OCI-LY1 (cell line): ENCODE measurements at regions not wholly inside any gene's neighbourhood (a gene's known extent, or its start where the extent isn't known, plus 50 kb on each side); places are given as distances from the start of the nearest gene placed in this dataset.
"Not testable (repeated sequence)": the region's sequence is repeated elsewhere in the genome, so short reads cannot be mapped to it uniquely, and the experiment has no call there.

Source experiments
- H2AFZ ChIP-seq: fragments of 200-600 bp; sonication (generic), shearing (Covaris generic); 2 replicates; pipeline ENCODE4 v1.6.0; 2014; ENCODE audit warnings: antibody characterized with exemption, mild to moderate bottlenecking, low read length
- H3F3A ChIP-seq: fragments of 200-600 bp; sonication (generic), shearing (Covaris generic); 2 replicates; pipeline ENCODE4 v1.6.0; 2014; ENCODE audit warnings: mild to moderate bottlenecking, antibody characterized with exemption, low read length, moderate library complexity; ENCODE audit not compliant: insufficient read depth
- H3K27ac ChIP-seq: fragments of 200-600 bp; sonication (generic); 2 replicates; pipeline ENCODE4 v1.5.1; 2014; ENCODE audit warnings: low read length, mixed run types, mild to moderate bottlenecking, low read depth; ENCODE audit not compliant: poor library complexity, severe bottlenecking
- H3K27me3 ChIP-seq: fragments of 200-600 bp; sonication (generic); 2 replicates; pipeline ENCODE4 v1.6.0; 2014; ENCODE audit warnings: antibody characterized with exemption, mild to moderate bottlenecking, low read length, moderate library complexity; ENCODE audit not compliant: insufficient read depth
- H3K36me3 ChIP-seq: fragments of 200-600 bp; sonication (generic); 2 replicates; pipeline ENCODE4 v1.6.1; 2014; ENCODE audit warnings: mild to moderate bottlenecking, antibody characterized with exemption, low read length, moderate library complexity, mixed read lengths; ENCODE audit not compliant: insufficient read depth
- H3K4me1 ChIP-seq: fragments of 200-600 bp; sonication (generic); 2 replicates; pipeline ENCODE4 v1.5.1; 2014; ENCODE audit warnings: mild to moderate bottlenecking, low read length, moderate library complexity; ENCODE audit not compliant: insufficient read depth, severe bottlenecking
- H3K4me2 ChIP-seq: fragments of 200-600 bp; sonication (generic), shearing (Covaris generic); 2 replicates; pipeline ENCODE4 v1.6.1; 2014; ENCODE audit warnings: low read length
- H3K4me3 ChIP-seq: fragments of 200-600 bp; sonication (generic); 2 replicates; pipeline ENCODE4 v1.5.1; 2014; ENCODE audit warnings: low read length, low read depth, mild to moderate bottlenecking, mixed read lengths; ENCODE audit not compliant: poor library complexity, severe bottlenecking
- H3K79me2 ChIP-seq: fragments of 200-600 bp; shearing (Covaris generic); 2 replicates; pipeline ENCODE4 v1.6.1; 2016; ENCODE audit warnings: mixed run types, low read length, mixed read lengths; ENCODE audit not compliant: insufficient read depth
- H3K9ac ChIP-seq: fragments of 200-600 bp; sonication (generic), shearing (Covaris generic); 2 replicates; pipeline ENCODE4 v1.6.1; 2014; ENCODE audit warnings: mild to moderate bottlenecking, low read length, mixed read lengths
- H3K9me2 ChIP-seq: fragments of 200-600 bp; sonication (generic), shearing (Covaris generic); 2 replicates; pipeline ENCODE4 v1.6.1; 2014; ENCODE audit warnings: low read depth, mild to moderate bottlenecking, low read length, mixed read lengths
- H3K9me3 ChIP-seq: fragments of 200-600 bp; shearing (Covaris generic); 2 replicates; pipeline ENCODE4 v1.6.1; 2014; ENCODE audit warnings: low read length, mixed read lengths
- H4K20me1 ChIP-seq: fragments of 200-600 bp; sonication (generic), shearing (Covaris generic); 2 replicates; pipeline ENCODE4 v1.6.0; 2016; ENCODE audit warnings: mild to moderate bottlenecking, low read length; ENCODE audit not compliant: insufficient read depth
- EZH2 ChIP-seq: fragments of 200-600 bp; sonication (generic), shearing (Covaris generic); IDR thresholded peaks from 2 replicates; pipeline ENCODE4 v1.8.0; 2017; ENCODE audit warnings: borderline replicate concordance, mixed run types, mild to moderate bottlenecking, antibody characterized with exemption, low read length, moderate library complexity, mixed read lengths
- TF ChIP-seq, protein P1 (sequence below): fragments of 200-600 bp; sonication (generic), shearing (Covaris generic); IDR thresholded peaks from 2 replicates; pipeline ENCODE4 v1.5.1; 2017; ENCODE audit warnings: mild to moderate bottlenecking, antibody characterized with exemption, low read length, moderate library complexity, mixed read lengths

DNA sequence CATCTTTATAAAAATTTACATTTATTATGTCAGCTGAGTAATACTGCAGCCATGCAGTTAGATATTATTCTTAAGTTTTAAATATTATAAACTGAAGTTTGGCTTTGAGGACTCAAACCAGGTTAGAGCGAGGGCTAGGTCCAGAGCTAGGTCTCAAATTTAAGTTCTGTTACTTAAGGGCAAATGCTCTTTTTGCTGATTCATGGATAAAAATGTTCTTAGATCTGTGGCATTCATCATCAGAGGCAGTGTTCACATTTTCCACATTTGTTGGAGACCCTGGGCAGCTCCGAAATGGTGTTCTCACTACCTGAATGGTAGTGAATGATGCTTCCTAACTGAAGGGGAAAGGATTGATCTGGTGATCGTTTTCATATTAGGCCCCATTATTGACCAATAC is 121.4 kb upstream of the MB21D2 start:
- no peak overlapping the region for H3K4me2 ChIP-seq
- H3F3A ChIP-seq = no peaks in the 10 kb centered on the region
- no peaks in the 10 kb centered on the region for H3K9me3 ChIP-seq
- no peak overlapping the region for H3K9ac ChIP-seq
- H3K79me2 ChIP-seq = no peaks in the 10 kb centered on the region
- no peaks in the 10 kb centered on the region for H4K20me1 ChIP-seq
- no peaks in the 10 kb centered on the region for H3K27me3 ChIP-seq
- H3K27ac ChIP-seq = no peak overlapping the region
- H3K4me1 ChIP-seq = no peaks in the 10 kb centered on the region
- H2AFZ ChIP-seq = no peak overlapping the region
- no peaks in the 10 kb centered on the region for H3K9me2 ChIP-seq
- no peak overlapping the region for H3K4me3 ChIP-seq
- TF ChIP-seq, protein P1, sequence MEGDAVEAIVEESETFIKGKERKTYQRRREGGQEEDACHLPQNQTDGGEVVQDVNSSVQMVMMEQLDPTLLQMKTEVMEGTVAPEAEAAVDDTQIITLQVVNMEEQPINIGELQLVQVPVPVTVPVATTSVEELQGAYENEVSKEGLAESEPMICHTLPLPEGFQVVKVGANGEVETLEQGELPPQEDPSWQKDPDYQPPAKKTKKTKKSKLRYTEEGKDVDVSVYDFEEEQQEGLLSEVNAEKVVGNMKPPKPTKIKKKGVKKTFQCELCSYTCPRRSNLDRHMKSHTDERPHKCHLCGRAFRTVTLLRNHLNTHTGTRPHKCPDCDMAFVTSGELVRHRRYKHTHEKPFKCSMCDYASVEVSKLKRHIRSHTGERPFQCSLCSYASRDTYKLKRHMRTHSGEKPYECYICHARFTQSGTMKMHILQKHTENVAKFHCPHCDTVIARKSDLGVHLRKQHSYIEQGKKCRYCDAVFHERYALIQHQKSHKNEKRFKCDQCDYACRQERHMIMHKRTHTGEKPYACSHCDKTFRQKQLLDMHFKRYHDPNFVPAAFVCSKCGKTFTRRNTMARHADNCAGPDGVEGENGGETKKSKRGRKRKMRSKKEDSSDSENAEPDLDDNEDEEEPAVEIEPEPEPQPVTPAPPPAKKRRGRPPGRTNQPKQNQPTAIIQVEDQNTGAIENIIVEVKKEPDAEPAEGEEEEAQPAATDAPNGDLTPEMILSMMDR = no peak
- no peak for TF ChIP-seq EZH2
- no peaks in the 10 kb centered on the region for H3K36me3 ChIP-seq

DNA sequence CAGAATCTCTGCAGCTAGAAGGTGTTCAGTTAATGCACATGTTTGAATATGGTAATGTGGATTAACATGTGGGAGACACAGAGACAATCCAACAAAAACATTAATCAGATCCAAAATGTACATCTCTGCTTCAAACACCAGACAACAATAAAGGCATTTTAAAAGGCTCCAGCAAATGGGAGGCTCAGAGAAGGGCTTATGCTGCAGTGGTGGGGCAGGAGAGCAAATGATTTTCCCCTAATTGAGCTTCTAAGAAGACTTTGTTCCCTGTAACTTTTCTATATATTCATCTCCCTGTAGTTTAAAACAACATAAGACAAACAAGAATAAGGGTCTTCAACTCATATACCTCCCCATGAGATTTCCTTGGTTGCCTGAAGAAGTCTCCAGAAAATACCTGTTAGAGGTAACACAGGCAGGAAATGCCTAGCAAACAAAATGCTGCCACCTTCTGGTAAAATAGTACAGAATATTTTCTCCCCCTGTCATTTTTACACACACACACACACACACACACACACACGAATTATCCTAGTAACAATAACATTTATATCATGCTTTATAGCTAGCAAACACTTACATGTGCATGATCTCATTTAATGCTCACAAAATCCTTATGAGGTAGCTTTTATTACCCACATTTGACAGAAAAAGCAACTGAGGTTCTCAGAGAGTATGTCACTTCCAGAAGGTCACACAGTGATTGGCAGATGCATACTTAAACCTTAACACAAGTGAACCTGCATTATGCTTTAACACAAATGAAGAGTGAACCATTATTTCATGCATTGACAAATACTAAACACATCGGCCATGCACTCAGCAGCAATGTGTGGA is 123.4 kb upstream of the MB21D2 start:
- Histone ChIP-seq H3K36me3 (no peaks in the 10 kb centered on the region), H3F3A (no peaks in the 10 kb centered on the region), H3K4me3 (no peak overlapping the region), H3K4me2 (no peak overlapping the region), H3K27me3 (no peaks in the 10 kb centered on the region), H3K4me1 (no peaks in the 10 kb centered on the region), H3K9me3 (no peaks in the 10 kb centered on the region), H4K20me1 (no peaks in the 10 kb centered on the region), H3K9me2 (no peaks in the 10 kb centered on the region), H3K9ac (no peak overlapping the region), H2AFZ (no peak overlapping the region), H3K27ac (no peak overlapping the region), H3K79me2 (no peaks in the 10 kb centered on the region)
- no peak for TF ChIP-seq EZH2
- TF ChIP-seq, protein P1 = peak; percentile 63

DNA sequence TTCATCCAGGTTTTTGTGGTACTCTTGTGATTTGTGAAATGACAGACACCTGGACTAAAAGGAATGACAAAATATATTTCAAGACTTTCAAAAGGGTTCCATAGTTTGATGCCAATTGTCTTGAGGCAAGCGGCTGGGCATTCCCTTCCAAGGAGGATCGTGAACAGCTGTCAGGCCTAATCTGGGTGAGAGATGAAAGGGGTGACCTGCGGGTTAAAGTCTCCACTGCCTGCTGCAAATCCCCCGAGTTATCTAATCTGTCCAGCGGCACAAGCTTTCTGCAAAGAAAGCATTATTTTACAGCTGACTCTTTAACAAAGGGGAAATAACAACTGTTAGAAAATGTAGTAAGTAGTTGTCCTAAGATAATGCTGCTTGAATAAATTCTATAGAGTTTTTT is 128.7 kb upstream of the MB21D2 start:
- Histone ChIP-seq H3K4me1 (no peaks in the 10 kb centered on the region), H3K9ac (no peak overlapping the region), H2AFZ (no peak overlapping the region), H4K20me1 (no peaks in the 10 kb centered on the region), H3K4me2 (no peak overlapping the region), H3K36me3 (no peaks in the 10 kb centered on the region), H3K27ac (no peak overlapping the region), H3K79me2 (no peaks in the 10 kb centered on the region), H3K27me3 (no peaks in the 10 kb centered on the region), H3K9me3 (no peaks in the 10 kb centered on the region), H3K9me2 (no peaks in the 10 kb centered on the region), H3K4me3 (no peak overlapping the region), H3F3A (no peaks in the 10 kb centered on the region)
- no peak for TF ChIP-seq EZH2
- TF ChIP-seq, protein P1 = no peak

DNA sequence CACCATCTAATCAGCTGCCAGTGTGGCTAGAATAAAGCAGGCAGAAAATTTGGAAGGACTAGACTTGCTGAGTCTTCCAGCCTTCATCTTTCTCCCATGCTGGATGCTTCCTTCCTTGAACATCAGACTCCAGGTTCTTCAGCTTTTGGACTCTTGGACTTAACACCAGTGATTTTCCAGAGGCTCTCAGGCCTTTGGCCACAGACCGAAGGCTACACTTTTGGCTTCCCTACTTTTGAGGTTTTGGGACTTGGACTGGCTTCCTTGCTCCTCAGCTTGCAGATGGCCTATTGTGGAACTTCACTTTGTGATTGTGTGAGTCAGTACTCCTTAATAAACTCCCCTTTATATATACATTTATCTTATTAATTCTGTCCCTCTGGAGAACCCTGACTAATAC is 129.8 kb upstream of the MB21D2 start:
- H2AFZ ChIP-seq, H3F3A ChIP-seq, H3K9me3 ChIP-seq, H3K9ac ChIP-seq, H3K36me3 ChIP-seq, H3K79me2 ChIP-seq, H3K27ac ChIP-seq, H3K27me3 ChIP-seq, H3K4me3 ChIP-seq, H3K9me2 ChIP-seq, H3K4me2 ChIP-seq, H4K20me1 ChIP-seq, H3K4me1 ChIP-seq: not testable (repeated sequence)
